GM19328 (cell line): ENCODE measurements at regions not wholly inside any gene's neighbourhood (a gene's known extent, or its start where the extent isn't known, plus 50 kb on each side); places are given as distances from the start of the nearest gene placed in this dataset.
"Not testable (repeated sequence)": the region's sequence is repeated elsewhere in the genome, so short reads cannot be mapped to it uniquely, and the experiment has no call there.

ENCODE experiments used
- ATAC-seq: cut with Tn5 transposase; IDR thresholded peaks from one replicate; pipeline ENCODE4 v1.9.1; 2021; ENCODE audit warnings: mild to moderate bottlenecking, moderate library complexity; ENCODE audit not compliant: unreplicated experiment

DNA sequence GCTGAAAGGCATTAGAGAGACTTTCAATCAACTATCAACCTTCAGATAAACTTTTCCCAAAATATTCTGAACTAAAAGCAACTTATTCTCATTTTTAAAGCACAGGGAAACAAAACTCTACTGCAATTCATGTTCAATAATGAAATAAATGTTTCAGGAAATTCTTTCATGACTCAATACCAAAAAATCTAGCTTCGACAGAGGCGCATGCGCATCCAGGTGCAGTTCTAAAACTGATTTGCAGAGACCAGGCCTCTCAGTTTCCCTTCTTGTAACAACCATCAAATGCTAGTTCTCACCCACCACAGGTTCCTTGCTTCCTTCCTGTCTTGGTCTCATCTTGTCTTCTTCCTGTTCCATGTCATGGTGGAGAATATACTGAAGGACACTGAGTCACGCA is 55.3 kb upstream of the NRBF2 start:
- ATAC-seq = no peak

GRCh38 chr10:63072951-63073350 is 60.2 kb upstream of the NRBF2 start:
- ATAC-seq = no peak

DNA sequence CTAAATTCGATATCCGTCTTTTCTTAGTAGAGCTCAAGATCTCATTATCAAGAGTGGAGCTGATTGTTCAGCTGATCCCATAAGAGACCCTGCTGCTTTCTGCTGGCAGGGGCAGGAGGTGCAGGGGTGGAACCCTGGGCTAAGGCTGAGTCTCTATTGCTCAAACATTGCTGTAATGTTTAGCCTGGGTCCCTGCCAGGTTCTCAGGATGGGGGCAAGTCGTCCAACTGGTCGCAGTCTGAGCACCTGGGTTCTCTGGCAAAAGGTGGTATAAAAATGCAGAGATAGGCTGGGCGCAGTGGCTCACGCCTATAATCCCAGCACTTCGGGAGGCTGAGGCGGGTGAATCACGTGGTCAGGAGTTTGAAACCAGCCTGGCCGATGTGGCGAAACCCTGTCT is 62.0 kb upstream of the NRBF2 start:
- no peak for ATAC-seq

- no peak for ATAC-seq
These were observed 63.8 kb upstream of the NRBF2 start for GRCh38 chr10:63069318-63069717.

- ATAC-seq = no peak
These were observed 64.9 kb upstream of the NRBF2 start for GRCh38 chr10:63068246-63068645.

DNA sequence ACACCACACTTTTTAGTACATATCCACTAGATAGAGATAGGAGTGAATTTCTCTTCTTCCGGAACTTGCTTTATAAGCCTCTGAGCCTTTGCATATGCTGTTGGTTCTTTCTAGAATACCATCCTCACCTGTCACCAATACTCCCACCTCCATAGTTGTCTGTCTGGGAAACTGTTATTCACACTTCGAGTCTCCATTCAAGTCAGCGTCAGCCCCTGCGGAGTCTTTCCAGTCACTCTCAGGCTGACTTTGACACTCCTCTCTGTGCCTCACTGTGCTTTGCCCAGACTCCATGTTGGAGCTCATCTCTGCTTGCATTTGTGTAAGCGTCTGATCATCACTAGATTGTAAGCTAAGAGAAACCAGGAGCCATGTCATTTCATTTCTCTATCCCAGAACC is 66.5 kb upstream of the NRBF2 start:
- no peak for ATAC-seq

DNA sequence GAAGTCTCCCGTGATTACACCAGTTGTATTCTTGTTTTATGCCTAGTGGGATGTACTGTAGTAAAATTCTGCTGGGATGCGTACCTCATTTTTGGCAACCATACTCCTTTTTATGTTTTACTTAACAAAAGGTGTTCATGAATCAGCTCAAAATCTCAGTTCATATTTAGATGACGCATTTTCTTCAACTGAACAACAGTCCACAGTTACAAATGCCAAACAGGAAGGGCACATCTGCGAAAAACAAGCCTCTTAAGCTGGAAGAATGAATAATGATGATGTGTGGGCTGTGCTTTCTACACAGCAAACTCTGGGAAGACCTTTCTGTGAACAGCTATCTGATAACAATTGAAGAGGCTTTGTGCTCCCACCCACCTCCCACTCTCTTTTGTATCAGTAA is 68.4 kb upstream of the NRBF2 start:
- ATAC-seq = no peak

DNA sequence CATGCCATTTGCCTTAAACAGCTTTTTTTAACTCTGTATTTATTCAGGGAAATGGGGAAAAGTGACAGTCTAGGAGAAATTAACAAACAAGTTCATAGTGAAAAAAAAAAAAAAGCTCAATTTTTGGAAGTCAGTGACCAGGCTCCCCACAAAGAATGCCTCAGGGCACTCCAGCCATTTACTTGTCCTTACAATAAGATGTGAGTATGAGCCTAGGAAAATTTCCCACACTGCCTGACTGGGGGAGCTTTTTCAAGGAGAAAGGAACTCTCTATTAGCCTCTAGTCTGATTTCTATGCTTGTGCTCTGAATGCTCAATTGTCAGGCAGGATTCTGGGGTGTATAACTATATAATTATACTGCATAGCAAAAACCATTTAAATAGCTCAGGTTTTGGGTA is 74.9 kb upstream of the NRBF2 start:
- ATAC-seq = no peak

GRCh38 chr10:63057509-63057908 is 75.6 kb upstream of the NRBF2 start:
- no peak for ATAC-seq

DNA sequence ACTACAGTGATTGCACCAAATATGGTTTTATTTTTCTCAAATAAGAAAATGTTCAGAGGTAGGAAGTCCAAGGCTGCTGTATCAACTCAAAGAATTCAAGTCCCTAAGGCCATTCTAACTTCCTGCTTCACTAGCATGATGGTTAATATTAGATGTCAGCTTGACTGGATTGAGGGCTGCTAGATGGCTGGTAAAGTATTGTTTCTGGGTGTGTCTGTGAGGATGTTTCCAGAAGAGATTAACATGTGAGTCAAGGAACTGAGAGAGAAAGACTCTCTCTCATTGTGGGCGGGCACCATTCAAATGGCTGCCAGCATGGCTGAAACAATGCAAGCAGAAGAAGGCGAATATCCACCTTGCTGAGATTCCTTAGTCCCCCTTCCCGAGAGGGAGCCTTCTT is 77.4 kb upstream of the NRBF2 start:
- no peak for ATAC-seq

DNA sequence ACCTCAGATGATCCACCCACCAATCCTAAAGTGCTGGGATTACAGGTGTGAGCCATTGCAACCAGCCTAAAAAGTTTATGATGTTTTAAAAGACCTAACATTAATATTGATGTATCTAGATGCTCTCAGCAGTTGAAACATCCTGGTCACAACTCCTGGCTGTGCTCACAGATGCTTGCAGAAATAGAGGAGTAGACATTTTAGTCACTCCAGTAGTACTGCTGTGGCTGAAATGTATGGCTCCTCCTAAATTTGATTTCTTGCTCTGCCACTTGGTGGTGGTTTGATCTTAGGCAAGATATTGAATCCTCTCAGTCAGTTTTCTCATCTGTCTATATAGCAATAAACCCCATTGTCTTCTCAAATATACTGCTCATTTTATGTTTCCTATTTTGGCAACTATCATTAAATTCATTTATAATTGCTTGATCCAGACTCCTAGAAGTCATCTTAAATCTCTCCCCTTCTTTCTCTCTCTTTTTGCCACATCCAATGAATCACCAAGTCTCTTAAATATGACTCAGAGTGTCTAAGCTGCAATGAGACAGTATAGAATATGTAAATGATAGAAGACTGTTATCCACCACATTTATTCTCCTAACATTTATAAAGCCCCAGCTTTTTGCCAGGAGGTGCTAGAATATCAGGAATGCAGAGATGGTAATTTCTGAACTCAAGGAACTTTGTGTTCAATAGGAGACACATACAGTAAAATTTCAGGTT is 78.1 kb upstream of the NRBF2 start:
- no peak for ATAC-seq

DNA sequence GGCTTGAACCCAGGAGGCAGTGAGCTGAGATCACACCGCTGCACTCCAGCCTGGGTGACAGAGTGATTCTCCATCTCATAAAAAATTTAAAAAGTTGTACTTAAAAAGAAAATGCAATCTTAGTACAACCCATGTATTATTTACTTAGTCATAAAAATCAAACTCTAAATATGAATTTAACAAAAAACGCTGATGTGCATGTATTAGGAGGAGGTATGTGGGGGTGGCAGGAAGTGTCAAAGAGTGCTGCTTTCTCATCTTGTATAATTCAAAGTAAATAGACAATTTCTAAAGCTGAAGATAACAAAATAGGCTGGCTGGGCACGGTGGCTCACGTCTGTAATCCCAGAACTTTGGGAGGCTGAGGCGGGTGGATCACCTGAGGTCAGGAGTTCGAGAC is 81.0 kb upstream of the NRBF2 start:
- no peak for ATAC-seq

GRCh38 chr10:63042256-63042655 is 90.9 kb upstream of the NRBF2 start:
- ATAC-seq = no peak

DNA sequence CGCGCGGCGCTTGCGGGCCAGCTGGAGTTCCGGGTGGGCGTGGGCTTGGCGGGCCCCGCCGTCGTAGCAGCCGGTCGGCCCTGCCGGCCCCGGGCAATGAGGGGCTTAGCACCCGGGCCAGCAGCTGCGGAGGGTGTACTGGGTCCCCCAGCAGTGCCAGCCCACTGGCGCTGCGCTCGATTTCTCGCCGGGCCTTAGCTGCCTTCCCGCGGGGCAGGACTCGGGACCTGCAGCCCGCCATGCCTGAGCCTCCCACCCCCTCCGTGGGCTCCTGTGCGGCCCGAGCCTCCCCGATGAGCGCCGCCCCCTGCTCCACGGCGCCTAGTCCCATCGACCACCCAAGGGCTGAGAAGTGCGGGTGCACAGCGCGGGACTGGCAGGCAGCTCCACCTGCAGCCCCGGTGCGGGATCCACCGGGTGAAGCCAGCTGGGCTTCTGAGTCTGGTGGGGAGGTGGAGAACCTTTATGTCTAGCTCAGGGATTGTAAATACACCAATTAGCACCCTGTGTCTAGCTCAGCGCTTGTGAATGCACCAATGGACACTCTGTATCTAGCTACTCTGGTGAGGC is 99.4 kb upstream of the NRBF2 start:
- not testable (repeated sequence) for ATAC-seq

- no peak for ATAC-seq
These were observed 102.6 kb upstream of the NRBF2 start for GRCh38 chr10:63030536-63030935.

GRCh38 chr10:63027531-63027930 is 105.6 kb upstream of the NRBF2 start:
- no peak for ATAC-seq

DNA sequence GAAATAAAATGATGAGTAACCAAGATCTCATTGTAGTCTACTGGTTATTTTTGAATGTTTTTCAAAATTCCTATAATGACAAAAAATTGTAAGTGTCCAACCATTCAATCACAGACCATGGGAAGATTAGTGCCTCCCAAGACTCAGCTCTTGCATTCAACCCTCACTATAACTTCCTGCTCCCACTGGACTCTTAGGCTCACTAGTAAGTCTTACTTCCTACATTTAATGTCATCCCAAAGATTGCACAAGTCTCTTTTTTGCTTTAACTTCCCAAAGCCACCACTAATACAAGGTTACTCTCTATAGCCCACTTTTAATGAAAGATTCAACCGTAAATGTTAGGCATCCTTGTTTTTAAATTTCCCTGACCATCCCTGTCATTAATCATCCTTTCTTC is 111.9 kb upstream of the NRBF2 start:
- no peak for ATAC-seq

DNA sequence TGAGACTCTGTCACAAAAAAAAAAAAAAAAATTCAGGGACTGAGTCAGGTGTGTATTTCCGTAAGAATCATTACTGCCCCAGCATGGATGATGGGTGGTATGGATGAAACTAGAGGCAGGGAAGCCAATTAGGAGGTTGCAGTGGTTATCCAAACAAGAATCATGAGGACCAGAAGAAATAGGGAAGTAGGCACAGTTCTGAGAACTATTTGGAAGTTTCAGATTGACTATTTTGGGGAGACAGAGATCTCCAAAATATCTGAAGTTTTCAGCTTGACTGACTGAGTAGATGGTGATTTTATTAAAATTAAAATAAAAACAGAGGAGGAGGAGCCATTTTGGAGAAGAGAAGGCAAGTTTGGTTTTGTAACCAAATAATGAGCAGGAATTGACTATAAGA is 119.4 kb upstream of the NRBF2 start:
- no peak for ATAC-seq

DNA sequence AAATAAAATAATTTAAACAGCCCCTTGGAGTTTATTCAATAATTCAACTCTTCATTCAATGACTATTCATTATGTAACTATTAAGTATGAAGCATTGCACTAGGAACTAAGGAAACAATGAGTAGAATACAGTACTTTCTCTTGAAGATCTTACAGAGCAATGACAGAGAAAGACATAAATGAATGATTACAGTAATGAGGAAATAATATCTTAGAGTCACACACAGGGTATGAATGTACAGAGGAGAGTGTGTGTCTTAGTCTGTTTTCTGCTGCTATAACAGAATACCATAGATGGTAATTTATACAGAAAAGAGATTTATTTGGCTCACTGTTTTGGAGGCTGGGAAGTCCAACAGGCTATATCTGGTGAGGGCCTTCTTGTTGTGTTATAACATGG is 120.5 kb upstream of the NRBF2 start:
- no peak for ATAC-seq

GRCh38 chr10:63010203-63010602 is 122.9 kb upstream of the NRBF2 start:
- no peak for ATAC-seq

GRCh38 chr10:63008491-63008890 is 124.6 kb upstream of the NRBF2 start:
- no peak for ATAC-seq

- no peak for ATAC-seq
These were observed 126.0 kb upstream of the NRBF2 start for GRCh38 chr10:63007112-63007511.

DNA sequence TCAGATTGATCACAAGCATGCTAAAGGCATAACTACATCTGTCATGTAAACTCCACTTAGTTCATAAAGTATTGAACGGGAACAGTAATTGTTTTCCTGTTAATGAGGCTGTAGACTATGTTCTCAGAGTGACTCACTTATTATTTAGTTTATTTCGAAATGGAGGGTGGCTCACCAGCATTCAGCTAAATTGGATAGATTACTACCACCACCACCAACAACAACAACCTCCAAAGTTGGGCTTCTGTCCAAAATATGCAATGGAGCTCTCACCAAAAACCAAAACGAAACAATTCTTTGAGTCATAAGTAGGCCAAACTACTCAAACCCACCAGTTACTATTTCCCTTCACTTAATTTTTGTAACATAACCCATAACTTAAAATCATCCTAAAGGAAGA is 127.9 kb upstream of the NRBF2 start:
- no peak for ATAC-seq
